Neural cell (in vitro differentiated cells): ENCODE measurements at regions not wholly inside any gene's neighbourhood (a gene's known extent, or its start where the extent isn't known, plus 50 kb on each side); places are given as distances from the start of the nearest gene placed in this dataset.

Source experiments
- EP300 ChIP-seq: fragments of 450-650 bp; conservative IDR thresholded peaks from 2 replicates; pipeline ENCODE4 v1.6.1; 2014; ENCODE audit warnings: antibody characterized with exemption, mild to moderate bottlenecking, moderate library complexity; ENCODE audit not compliant: poor library complexity, severe bottlenecking
- TF ChIP-seq, protein P1 (sequence below): fragments of 450-650 bp; IDR thresholded peaks from 2 replicates; pipeline ENCODE4 v1.5.1; 2014; ENCODE audit warnings: antibody characterized with exemption, mild to moderate bottlenecking, moderate library complexity; ENCODE audit not compliant: poor library complexity, severe bottlenecking

DNA sequence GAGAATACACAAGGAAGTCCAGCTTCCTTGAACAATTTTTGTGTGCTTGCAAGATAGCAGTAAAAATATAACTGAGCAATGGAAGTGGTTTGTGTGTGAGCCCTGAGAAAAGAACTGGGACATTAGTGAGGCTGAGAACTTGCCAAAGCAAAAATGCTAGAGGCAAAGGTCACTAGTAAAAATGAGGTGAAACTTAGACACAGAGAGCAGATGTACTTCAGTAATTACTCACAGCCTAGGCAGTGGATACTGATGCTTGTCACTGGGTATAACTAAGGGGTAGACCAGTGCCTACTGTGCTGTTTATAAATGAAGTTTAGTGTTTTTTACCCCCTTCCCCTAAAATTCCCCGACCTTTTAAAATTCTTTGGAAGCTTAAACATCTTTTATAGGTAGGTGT, 450.1 kb downstream of the LPIN1 start:
- TF ChIP-seq EP300: no peak
- TF ChIP-seq, protein P1, sequence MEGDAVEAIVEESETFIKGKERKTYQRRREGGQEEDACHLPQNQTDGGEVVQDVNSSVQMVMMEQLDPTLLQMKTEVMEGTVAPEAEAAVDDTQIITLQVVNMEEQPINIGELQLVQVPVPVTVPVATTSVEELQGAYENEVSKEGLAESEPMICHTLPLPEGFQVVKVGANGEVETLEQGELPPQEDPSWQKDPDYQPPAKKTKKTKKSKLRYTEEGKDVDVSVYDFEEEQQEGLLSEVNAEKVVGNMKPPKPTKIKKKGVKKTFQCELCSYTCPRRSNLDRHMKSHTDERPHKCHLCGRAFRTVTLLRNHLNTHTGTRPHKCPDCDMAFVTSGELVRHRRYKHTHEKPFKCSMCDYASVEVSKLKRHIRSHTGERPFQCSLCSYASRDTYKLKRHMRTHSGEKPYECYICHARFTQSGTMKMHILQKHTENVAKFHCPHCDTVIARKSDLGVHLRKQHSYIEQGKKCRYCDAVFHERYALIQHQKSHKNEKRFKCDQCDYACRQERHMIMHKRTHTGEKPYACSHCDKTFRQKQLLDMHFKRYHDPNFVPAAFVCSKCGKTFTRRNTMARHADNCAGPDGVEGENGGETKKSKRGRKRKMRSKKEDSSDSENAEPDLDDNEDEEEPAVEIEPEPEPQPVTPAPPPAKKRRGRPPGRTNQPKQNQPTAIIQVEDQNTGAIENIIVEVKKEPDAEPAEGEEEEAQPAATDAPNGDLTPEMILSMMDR: no peak
